Prostate gland (tissue), 2 donors: ENCODE measurements at regions not wholly inside any gene's neighbourhood (a gene's known extent, or its start where the extent isn't known, plus 50 kb on each side); places are given as distances from the start of the nearest gene placed in this dataset.

Experiments used
- DNase-seq: peaks from one replicate; pipeline ENCODE4 v3.0.0-alpha.2; 2019; ENCODE audit warnings: low spot score
- H3K27ac ChIP-seq, 2 donors: fragments of 200-600 bp; sonication (generic); 2 replicates each; pipeline ENCODE4 v1.5.1; 2017 to 2019
- H3K27me3 ChIP-seq: fragments of 200-600 bp; sonication (generic); replicated peaks from 2 replicates; pipeline ENCODE4 v1.5.1; 2019; ENCODE audit not compliant: insufficient read depth
- H3K36me3 ChIP-seq, 2 donors: fragments of 200-600 bp; sonication (generic); 1 replicate in 1 of 2; 2 replicates in 1 of 2; pipeline versions ENCODE4 v1.5.1 to v1.8.1; 2017 to 2019
- H3K4me1 ChIP-seq: fragments of 200-600 bp; sonication (generic); replicated peaks from 2 replicates; pipeline ENCODE4 v1.5.1; 2019
- H3K4me3 ChIP-seq, 2 donors: fragments of 200-600 bp; sonication (generic); 2 replicates each; pipeline ENCODE4 v1.5.1; 2017 to 2019
- H3K9me3 ChIP-seq: fragments of 200-600 bp; sonication (generic); 2 replicates; pipeline ENCODE4 v1.5.1; 2017
- POLR2A ChIP-seq: fragments of 450-650 bp; IDR thresholded peaks from one replicate; pipeline ENCODE4 v1.6.1; 2016; ENCODE audit warnings: antibody characterized with exemption, mild to moderate bottlenecking
- POLR2AphosphoS5 ChIP-seq: sonication (generic); formaldehyde crosslinking; IDR thresholded peaks from one replicate; pipeline ENCODE4 v1.6.1; 2017; ENCODE audit warnings: antibody characterized with exemption
- WGBS: methylation state at CpG from one replicate; pipeline ENCODE4 v1.1.5; 2018; 5-methylcytosine and 5-hydroxymethylcytosine counted together
- intact Hi-C: fragments of 100-400 bp; cut with DNase I; formaldehyde crosslinking; loops from one replicate; pipeline ENCODE4 v1.14.2; 2022
- TF ChIP-seq, protein P1 (sequence below), 4 experiments: fragments of 200-600 bp in 2 of 4; fragments of 450-650 bp in 2 of 4; sonication (generic) in 2 of 4; IDR thresholded peaks; 1 replicate in 3 of 4; 2 replicates in 1 of 4; pipeline ENCODE4 v1.5.1; 2016 to 2019; ENCODE audit warnings: antibody characterized with exemption in 4 of 4, mild to moderate bottlenecking in 2 of 4, moderate library complexity in 2 of 4

DNA sequence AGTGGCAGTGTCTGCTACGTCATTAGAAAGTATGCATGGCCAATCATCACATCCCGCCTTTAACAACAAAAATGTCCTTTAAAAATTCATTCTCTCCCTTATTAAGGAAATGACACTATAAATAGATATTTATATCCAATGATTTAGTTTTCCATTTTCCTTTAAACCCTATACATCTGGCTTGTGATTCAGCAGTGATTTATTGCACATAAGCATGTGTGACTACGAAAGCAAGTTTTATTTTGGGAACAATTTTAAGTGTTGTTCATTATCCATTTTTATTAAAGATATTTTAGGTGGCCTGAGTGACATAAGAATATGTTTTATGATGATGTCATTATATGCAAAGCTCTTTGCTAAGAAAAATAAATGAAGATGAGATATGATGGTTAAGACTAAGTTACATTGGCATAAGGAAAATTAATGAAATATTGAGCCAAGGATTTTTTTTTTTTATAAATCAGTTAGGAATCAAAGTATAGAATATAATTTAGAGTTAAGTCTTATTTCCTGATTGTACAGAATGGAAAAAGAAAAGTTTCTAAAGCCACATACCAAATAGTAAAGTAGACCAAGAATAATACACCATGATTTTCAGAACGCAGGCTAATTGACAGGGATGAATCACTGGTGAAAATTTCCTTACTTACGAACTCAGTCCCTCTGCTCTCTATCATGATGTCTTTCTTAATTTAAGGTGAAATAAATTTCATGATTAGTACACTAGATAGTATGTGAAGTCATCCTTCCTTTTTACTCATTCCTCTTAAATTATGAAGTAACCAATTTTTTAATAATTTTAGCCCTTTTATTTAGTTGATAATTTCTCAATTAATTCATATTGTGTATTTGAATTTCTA lies 822.4 kb downstream of the FAT4 start:
- Histone ChIP-seq H3K4me3 (no peak overlapping the region), H3K27ac (no peak overlapping the region), H3K27me3 (no peaks in the 10 kb centered on the region), H3K9me3 (no peaks in the 10 kb centered on the region), H3K4me1 (no peaks in the 10 kb centered on the region), H3K36me3 (no peaks in the 10 kb centered on the region)
- intact Hi-C loops = no loop called here
- 87% methylated on average over 5 of the region's 5 CpGs for WGBS
- TF ChIP-seq POLR2A = no peak
- DNase-seq = no peak

DNA sequence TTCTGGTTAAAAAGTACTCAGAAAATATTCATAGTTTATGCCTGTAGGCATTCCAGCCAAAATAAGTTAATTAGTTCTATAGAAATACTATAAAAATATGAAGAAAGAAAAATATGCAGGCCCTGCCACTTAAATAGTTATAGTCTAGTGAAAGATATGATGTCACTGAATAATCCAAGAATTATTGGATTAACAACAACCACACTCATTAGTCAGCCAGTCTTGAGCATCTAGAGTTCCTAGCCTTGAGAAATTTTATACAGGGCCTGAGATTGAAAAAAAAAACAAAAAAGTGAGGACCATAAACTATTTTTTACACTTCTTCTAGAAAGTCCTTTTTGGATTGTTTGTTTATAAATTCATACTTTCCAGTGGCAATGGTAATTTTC lies 823.0 kb downstream of the FAT4 start:
- no peak overlapping the region for H3K4me3 ChIP-seq
- TF ChIP-seq POLR2A = no peak
- no peak for TF ChIP-seq POLR2AphosphoS5
- TF ChIP-seq, protein P1, sequence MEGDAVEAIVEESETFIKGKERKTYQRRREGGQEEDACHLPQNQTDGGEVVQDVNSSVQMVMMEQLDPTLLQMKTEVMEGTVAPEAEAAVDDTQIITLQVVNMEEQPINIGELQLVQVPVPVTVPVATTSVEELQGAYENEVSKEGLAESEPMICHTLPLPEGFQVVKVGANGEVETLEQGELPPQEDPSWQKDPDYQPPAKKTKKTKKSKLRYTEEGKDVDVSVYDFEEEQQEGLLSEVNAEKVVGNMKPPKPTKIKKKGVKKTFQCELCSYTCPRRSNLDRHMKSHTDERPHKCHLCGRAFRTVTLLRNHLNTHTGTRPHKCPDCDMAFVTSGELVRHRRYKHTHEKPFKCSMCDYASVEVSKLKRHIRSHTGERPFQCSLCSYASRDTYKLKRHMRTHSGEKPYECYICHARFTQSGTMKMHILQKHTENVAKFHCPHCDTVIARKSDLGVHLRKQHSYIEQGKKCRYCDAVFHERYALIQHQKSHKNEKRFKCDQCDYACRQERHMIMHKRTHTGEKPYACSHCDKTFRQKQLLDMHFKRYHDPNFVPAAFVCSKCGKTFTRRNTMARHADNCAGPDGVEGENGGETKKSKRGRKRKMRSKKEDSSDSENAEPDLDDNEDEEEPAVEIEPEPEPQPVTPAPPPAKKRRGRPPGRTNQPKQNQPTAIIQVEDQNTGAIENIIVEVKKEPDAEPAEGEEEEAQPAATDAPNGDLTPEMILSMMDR (IDR thresholded peaks at IDR 0.05) = no peak
- no peak overlapping the region for H3K27ac ChIP-seq
- H3K36me3 ChIP-seq = no peaks in the 10 kb centered on the region
- H3K27me3 ChIP-seq = no peaks in the 10 kb centered on the region
- no peaks in the 10 kb centered on the region for H3K4me1 ChIP-seq
- DNase-seq = no peak
- no peaks in the 10 kb centered on the region for H3K9me3 ChIP-seq
- intact Hi-C loops = no loop called here

DNA sequence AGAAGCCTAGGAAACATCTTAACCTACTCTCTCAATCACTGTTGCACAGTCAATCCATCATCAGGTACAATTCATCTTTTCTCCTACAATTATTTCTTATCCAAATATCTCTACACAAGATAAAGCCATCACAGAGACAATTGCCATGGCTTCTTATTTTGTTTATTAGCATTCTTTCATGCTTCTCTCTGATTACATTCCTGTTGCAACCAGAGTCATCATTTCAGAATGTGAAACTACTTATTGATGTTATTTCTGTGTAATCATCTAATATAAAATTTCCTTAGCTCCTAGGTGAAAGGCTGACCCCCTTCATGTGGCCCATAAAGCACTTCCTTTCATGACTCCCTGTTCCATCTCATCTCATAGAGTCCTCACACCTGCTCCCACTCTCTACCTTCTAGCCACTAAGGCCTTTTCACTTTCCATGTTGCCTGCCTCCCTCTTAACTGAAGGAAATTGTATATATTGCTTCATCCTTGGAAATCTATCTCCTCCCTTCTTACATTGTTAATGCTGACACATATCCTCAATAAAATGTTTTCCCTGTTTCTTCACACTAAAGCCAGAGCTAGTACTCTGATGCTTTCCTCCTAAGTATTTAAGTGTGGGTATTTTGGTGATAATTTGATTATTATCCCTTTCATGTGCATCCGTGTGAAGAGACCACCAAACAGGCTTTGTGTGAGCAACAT lies 829.9 kb downstream of the FAT4 start:
- 82% methylated on average over 1 of the region's 1 CpG for WGBS
- intact Hi-C loops = no loop called here
- H3K27me3 ChIP-seq = no peaks in the 10 kb centered on the region
- no peaks in the 10 kb centered on the region for H3K4me1 ChIP-seq
- no peaks in the 10 kb centered on the region for H3K9me3 ChIP-seq
- DNase-seq = no peak
- no peak overlapping the region for H3K27ac ChIP-seq
- H3K36me3 ChIP-seq = no peaks in the 10 kb centered on the region
- H3K4me3 ChIP-seq = no peak overlapping the region
- TF ChIP-seq POLR2A (no peak), POLR2AphosphoS5 (no peak)
- TF ChIP-seq, protein P1 (IDR thresholded peaks at IDR 0.05) = no peak

DNA sequence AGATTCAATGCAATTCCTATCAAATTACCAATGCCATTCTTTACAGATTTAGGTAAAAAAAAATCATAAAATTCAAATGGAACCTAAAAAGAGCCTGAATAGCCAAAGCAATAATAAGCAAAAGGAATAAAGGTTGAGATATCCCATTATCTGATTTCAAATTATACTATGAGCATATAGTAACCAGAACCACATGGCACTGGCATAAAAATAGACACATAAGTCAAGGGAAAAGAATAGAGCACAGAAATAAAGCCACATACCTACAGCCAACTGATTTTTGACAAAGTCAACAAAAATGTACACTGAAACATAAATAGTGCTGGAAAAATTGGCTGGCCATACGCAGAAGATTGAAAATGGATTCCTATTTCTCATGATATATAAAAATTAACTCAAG lies 853.7 kb downstream of the FAT4 start:
- H3K27ac ChIP-seq = no peak overlapping the region
- no peaks in the 10 kb centered on the region for H3K27me3 ChIP-seq
- no peaks in the 10 kb centered on the region for H3K36me3 ChIP-seq
- 41% methylated on average over 1 of the region's 1 CpG for WGBS
- intact Hi-C loops = no loop called here
- TF ChIP-seq, protein P1 (IDR thresholded peaks at IDR 0.05) = no peak
- TF ChIP-seq POLR2A (no peak), POLR2AphosphoS5 (no peak)
- no peak for DNase-seq
- no peaks in the 10 kb centered on the region for H3K9me3 ChIP-seq
- no peak overlapping the region for H3K4me3 ChIP-seq
- H3K4me1 ChIP-seq = no peaks in the 10 kb centered on the region

DNA sequence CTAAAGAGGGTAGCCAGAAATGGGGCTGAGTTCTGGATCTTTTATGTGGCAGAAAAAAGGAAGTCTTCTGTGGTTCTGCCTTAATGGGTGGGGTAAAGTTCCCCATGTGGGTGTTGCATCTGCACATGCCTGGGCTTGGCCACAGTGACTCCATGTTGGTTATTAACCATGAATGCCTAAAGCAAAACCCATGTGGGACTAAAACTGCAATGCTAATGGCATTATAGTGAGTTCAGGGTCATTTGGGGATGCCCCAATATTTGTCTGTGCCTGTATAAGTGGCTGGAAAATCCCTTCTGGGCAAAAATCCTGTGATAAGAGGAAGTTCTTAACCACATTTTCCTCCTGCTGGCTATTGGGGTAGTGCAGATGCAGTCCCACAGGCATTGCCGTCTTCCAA lies 857.4 kb downstream of the FAT4 start:
- Histone ChIP-seq H3K4me1 (no peaks in the 10 kb centered on the region), H3K4me3 (no peak overlapping the region), H3K9me3 (no peaks in the 10 kb centered on the region), H3K36me3 (no peaks in the 10 kb centered on the region), H3K27me3 (no peaks in the 10 kb centered on the region), H3K27ac (no peak overlapping the region)
- 81% methylated on average over 1 of the region's 1 CpG for WGBS
- intact Hi-C loops = no loop called here
- DNase-seq = no peak
- TF ChIP-seq POLR2AphosphoS5 (no peak), POLR2A (no peak)
- TF ChIP-seq, protein P1 (IDR thresholded peaks at IDR 0.05) = no peak
